ENCODE measurements at regions not wholly inside any gene's neighbourhood (a gene's known extent, or its start where the extent isn't known, plus 50 kb on each side); places are given as distances from the start of the nearest gene placed in this dataset.

DNA sequence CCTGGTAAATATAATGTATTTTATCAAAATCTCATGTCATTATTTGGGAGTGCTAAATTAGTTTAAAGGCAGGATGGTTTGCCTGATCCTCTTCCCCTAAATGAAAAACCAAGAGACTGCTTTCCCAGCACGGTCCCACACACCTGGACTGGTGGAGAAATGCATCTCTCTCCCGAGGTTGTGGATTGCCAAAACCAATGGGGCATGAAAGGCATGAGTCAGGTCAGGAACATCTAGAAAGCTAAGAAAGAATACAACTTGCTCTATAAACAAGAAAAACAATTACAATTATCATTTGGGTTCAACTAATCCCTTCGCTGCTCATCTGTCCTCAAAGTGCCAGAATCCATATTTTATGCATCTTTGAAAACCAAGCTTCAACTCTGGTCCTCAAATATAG lies 308.3 kb upstream of the IRAK1BP1 start:
- TF ChIP-seq RAD21 (IDR thresholded peaks at IDR 0.05; ENCODE audit: low read depth) (no peak), SIN3A (IDR thresholded peaks at IDR 0.05; ENCODE audit: low read depth) (no peak), CEBPB (IDR thresholded peaks at IDR 0.05; ENCODE audit: low read depth) (no peak), SP1 (IDR thresholded peaks at IDR 0.05; ENCODE audit: low read depth) (no peak), EZH2 (IDR thresholded peaks at IDR 0.05) (no peak)
- TF ChIP-seq, protein P1, sequence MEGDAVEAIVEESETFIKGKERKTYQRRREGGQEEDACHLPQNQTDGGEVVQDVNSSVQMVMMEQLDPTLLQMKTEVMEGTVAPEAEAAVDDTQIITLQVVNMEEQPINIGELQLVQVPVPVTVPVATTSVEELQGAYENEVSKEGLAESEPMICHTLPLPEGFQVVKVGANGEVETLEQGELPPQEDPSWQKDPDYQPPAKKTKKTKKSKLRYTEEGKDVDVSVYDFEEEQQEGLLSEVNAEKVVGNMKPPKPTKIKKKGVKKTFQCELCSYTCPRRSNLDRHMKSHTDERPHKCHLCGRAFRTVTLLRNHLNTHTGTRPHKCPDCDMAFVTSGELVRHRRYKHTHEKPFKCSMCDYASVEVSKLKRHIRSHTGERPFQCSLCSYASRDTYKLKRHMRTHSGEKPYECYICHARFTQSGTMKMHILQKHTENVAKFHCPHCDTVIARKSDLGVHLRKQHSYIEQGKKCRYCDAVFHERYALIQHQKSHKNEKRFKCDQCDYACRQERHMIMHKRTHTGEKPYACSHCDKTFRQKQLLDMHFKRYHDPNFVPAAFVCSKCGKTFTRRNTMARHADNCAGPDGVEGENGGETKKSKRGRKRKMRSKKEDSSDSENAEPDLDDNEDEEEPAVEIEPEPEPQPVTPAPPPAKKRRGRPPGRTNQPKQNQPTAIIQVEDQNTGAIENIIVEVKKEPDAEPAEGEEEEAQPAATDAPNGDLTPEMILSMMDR (IDR thresholded peaks at IDR 0.05 in 2 of 3, conservative IDR thresholded peaks at IDR 0.05 in 1 of 3; ENCODE audit: borderline replicate concordance in 1 of 3, insufficient read depth in 1 of 3, low read depth in 2 of 3, low read length in 2 of 3) = no peak
